ENCODE measurements at regions not wholly inside any gene's neighbourhood (a gene's known extent, or its start where the extent isn't known, plus 50 kb on each side); places are given as distances from the start of the nearest gene placed in this dataset.

DNA sequence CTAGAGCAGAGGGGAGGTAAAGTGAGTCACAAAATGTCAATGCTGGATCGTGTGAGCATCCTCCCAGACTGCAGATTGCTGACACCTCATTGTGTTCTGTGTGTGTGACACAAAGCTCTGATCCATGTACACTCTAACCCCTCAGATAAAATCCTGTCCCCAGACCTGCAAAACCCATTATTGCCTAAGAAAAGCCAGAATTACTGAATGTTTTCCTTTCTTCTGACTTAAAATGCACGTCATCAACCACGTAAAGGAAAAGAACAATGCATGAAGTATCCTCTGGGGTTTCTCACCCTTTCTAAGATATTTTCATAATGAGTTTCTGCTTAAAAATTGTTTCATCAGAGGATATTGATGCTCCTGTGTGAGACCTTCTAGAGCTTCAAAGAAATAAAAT lies 218.0 kb upstream of the PREP start:
- intact Hi-C loops (cut with DNase I) = no loop called here
- no peak for DNase-seq

DNA sequence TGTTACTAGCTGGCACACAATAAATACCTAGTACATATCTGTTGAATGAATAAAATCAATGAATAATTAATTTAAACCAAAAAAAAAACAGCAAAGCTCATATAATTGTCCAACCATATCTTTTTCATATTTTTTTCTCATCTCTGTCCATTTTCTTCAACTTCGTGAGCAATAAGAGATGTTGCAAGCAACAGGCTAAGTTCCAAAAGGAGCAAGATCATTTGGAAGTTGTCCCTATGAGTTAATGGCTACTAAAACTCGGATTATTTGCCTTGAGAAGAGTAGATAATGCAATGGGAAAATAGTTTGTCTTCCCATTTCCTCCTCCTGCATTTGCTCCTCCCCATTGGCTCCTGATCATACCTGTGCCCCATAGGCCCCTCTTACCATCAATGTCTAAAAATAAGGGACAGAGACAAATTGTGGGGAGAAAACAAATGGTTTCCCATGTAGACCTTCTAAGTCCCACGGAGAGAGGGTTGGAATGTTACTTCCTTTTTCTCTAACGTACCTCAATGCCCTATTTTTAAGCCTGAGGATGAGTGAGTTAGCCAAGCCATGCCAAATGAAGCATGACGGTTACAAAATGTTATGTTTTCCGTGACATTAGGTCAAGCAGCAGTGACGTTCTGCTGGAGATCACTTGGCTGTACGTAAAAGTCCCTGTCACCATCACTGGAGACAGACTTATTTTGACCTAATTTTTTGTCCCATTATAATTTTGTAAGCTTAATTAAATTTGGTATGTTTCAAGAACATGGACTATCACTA lies 217.3 kb upstream of the PREP start:
- intact Hi-C loops (cut with DNase I) = no loop called here
- DNase-seq = no peak

DNA sequence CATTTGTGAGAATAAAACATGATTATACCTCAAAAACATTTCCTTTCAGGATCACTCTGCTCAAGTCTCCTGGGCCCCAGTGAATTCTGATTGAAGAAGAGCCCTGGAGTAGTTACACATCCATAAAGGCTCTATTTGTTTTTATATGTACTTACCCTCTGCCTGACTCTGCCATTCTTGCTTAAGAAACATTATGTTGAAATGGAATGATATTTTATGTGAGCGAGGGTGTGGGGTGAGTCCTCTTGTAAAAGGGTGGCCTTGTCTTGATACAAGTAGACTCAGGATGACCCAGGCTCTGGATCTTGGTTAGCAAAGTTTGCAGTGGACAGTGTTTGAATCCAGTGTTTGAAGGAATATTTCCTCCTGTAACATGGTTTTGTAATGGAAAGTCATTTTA lies 215.4 kb upstream of the PREP start:
- intact Hi-C loops (cut with DNase I) = no loop called here
- no peak for DNase-seq

DNA sequence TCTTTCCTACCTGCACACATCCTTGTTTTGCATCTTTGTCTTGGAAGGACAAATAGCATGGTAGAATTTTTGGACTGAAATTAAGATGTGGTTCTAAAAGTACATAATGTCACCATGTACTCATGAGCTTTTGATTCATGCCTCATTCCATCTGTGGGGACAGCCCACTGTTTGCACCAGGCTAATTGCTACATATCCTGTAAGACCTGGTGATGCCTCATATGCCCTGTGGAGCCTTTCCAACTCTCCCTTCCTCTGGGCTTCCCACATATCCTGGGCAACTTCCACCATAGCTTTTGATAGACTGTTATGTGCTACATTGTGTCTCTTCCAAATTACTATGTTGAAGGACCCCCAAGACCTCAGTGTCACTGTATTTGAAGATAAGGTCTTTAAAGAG lies 213.6 kb upstream of the PREP start:
- DNase-seq = no peak
- intact Hi-C loops (cut with DNase I) = no loop called here

DNA sequence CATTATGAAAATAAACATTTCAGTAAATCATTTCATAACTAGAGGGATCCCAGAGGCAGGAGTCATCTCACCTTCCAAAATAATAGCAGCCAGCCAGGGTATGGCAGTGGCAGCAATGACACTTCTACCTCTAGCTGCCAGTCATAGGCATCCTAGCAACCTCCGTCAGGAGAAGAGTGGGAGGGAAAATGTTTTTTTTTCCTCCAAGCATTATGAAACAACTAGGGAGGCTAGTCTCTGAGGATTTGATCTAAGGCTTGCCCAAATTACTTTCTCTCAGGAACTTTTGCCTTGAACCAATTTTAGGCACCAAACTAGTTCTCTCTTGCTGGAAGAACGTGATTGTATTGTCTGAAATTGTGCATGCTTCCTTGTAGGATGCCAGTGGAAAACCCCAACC lies 208.7 kb upstream of the PREP start:
- intact Hi-C loops (cut with DNase I) = no loop called here
- peak in 19 of 42 donors; percentile 3 to 63 (median 22) for DNase-seq

DNA sequence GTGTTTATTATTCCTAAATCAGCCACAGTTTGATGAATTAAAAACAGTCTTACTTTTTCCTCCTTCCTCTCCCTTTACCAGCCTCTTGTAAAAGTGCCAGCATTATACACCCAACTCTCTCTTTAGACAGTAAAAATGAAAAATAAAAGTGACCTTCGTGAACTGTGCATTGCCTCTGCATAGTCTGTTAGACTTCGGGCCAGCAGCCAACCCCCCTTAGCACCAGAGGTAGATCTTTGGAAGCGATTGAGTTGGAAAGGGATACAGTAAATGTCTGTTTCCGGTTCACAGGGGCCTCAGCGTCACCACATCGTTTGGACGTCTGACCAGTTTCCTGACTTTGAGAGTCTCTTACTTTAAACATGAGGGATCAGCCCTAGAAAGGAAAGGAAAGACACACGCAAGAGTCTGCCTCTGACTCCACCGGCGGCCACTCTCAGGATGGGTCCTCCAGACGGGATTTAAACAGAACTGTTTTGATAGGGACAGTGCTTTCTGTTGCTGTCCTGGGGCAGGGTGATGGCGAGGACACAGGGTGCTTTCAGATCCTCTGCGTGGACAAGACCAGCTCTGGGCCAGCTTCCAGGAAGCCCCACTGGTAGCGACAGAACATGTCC lies 206.6 kb upstream of the PREP start:
- intact Hi-C loops (cut with DNase I) = no loop called here
- peak in 29 of 42 donors; percentile 3 to 56 (median 20) for DNase-seq

DNA sequence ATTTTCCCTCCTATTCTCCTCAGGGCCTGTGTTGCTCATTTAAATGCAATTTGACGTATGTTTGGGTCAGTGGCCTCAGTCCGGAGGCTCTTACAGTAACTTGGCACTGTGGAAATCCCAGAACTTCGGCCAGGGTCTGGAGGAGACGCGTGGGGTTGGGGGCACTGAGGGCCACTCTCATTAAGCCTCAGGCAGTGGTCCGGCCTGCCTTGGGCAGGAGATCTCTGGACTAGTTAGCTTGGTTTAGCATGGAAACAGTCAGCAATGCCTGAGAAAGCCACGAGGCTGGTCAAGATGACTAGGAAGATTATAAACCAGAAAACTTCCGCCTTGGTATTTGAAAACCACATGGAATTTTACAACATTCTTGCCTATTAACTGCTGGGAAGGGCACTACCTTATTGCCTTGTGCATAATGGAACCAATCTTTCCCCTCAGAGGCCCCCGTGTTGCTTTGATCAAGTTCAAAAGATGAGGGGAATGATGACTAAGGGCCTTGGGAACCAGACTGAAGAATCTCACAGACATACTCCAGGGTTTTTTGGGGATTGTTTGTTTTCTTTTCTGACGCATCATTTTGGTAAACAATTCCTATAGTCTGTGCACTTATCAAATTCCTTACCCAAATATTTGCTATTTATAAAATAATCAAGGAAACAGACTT lies 206.0 kb upstream of the PREP start:
- intact Hi-C loops (cut with DNase I) = no loop called here

DNA sequence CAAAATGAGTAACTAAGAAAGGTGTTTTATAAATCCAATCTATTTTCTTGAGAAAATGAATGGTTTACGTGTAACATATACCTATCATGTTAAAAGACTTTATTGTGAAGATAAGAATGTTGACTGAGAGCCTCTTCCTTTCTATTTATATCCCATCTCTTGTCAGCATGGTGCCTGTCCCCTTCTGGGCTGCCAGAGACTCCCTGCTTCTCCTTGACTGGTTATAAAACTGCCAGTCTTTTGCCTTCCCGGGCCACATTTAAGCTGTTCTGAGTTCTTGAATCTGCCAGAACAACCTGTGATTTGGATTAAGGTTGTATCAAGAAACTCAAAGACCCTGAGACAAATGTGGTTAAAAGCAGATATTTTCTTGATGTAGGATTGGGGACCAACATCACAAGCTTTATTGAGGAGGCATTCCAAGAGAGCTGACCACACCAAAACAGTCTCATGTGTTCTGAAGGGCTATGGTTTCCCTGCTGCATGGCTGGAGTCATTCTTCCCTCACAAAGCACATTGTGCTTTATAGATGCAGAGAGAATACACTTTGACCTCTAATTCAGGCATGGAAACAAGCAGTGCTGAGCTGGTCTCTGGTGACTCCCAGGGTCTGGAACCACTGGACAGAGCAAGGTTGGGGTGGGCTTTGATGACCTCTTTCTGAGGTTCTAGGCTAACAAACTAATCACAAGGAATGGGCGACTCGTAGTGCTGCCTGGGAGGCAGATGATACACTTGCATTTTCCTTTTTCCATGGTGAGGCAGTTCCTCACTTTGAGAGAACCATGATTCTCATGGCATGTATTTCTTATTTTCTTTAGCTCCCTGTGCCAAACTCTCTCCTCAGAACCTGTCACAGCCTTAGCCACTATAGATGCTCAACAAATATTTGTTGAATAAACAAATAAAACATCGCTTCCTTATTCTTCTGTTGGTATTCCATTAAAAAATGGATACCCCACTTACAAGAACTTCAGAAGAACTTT lies 205.0 kb upstream of the PREP start:
- intact Hi-C loops (cut with DNase I) = no loop called here
- no peak for DNase-seq

More for the DNA sequence above, 206.0 kb upstream of the PREP start:
- no peak for DNase-seq

DNA sequence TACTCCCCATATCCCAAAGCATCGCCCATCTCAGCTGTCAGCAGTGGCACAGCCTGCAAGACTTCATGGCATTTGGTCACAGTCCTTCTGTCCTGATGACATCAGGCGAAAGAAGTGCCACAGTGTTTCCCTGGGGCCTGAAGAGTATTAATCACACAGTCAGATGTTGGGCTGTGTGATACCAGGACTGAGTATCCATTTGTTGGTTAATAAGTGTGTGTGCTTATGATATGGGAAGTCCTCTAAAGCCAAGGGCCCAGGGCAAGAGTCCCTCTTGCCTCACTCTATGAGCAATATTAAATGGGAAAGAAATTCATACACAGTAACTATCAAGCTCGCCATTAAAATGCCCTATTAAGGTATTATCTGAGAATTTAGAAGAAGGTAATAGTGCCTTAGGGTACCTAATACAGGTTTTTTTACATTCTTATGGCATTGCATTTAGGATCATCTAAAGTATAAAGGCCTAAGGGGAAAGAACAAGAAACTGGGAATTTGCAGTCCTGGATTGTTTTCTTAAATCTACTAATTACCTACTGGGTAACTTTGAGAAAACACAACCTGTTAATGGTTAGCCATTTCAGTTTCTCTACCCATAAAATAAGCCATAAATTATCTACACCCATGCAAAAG lies 204.1 kb upstream of the PREP start:
- DNase-seq = no peak
- intact Hi-C loops (cut with DNase I) = no loop called here

DNA sequence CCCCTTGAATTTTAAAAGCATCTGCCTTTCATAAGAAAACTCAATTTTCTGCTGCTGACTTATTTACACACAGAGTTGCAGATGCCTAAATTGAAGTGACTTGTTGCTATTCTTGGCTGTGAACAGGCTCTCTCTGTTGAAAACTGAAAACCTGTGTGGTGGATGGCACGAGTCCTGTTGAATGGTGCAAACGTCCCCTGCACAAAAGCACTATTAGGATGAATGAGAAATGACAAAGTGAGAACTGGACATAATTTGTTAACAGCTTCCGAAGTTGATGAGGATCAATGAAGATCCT lies 201.7 kb upstream of the PREP start:
- DNase-seq = no peak
- intact Hi-C loops (cut with DNase I) = no loop called here

DNA sequence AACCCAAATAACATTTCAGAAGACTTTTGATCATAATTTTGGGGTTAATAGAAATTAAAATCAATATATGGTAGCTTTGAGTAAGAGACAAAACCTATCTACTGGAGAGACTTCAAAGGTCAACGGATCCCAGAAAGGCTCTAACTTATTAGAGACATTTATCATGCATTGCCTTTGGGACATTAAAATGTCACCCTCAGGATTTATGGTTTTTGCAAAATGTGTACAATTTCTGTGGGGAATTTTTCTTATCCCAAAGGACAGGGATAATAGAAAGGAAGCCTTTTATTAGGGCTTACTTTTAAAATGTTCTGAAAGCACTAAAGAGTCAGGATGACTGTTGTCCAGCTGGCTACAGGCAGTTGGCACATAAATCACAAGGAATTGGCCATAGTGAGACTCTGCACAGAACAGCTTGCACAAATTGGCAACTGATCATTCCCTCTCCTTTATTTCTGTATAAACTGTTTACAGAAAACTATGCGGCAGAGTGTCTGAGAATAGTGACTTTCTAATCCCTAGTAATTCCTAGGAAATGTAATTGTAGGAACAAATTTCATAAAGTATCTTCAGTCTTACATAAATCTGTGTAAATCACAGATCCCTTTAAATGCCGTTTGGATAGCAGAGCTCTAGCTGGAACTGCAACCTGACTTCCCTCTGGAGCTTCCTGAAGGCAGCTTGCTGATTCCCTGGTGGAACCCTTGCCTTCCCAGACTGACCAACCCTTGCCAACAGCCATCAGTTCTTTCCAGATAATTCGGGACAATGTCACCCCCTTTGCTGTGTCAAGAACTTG lies 201.1 kb upstream of the PREP start:
- DNase-seq = no peak

DNA sequence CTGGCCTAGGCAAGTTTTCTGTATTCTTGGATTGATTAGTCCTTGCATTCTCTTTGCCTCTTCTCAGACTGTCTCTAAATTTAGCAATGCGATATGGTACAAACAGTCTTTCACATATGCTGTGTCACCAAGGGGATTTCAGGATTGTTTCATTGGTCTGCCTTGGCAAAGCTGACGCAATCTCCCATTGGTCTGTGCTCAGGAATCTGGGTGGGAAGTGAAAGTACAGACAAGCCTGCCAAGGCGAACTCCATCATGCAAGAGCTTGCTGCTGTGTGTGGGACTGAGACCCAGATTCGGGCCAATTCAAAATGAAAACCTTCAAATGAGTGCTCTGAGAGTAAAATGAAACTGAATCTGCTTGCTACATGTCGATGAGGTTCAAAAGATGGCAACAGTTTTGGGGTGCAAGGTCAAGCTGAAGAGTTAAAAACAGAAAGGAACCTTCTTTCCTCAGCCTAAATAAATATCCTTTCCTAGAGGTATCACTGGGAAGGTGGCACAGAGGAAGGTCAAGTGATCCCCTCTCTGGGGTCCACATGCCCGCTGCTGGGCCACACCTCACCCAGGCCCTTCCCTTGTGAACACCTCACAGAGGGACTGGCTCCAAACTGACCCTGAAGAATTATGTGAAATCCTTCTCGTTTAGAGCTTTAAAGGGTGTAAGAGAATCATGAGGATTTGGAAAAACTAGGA lies 198.8 kb upstream of the PREP start:
- peak in 37 of 42 donors; percentile 7 to 86 (median 44) for DNase-seq
- intact Hi-C loops (cut with DNase I) = no loop called here

More for the DNA sequence above, 201.1 kb upstream of the PREP start:
- intact Hi-C loops (cut with DNase I) = no loop called here

DNA sequence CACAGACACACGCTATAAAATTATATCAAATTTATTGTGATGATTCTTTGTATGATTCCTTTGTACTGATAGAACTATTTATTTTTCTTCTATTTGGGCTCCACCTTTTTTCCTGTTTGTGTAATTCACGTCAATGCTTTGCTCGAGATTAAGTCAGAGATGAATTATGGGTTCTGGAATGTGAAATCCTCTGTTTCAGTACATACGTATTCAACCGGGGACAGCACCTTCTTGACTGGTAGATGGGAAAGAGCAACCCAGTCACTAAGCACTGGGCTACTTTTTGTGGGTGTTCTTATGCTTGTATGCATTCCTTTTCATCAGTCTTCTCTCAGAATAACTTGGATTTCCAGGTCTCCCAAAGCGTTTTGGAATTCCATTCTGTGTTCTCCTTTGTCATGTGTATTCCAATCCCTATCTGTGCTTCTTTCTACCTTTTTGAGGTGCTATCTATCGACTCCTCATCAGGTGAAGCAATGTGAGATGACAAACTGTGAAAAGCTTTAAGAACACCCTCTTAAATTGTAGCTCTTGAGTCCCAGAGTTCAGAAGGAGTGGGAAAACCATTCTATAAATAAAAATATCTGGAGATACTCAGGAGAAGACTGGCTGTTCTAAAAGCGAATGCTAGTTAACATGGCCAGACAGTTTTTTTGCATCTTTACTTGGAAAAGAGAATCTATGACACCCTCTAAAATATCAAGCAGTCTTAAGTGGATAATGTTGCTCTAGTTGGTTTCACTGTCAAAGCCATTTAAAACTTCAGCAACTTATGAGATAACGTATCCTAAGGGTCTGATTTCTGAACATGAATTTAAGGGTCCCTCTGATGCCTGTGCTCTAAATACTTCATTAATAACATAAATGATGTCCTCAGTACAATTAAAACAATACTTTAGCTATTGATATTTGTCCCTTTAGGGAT lies 197.7 kb upstream of the PREP start:
- intact Hi-C loops (cut with DNase I) = no loop called here

DNA sequence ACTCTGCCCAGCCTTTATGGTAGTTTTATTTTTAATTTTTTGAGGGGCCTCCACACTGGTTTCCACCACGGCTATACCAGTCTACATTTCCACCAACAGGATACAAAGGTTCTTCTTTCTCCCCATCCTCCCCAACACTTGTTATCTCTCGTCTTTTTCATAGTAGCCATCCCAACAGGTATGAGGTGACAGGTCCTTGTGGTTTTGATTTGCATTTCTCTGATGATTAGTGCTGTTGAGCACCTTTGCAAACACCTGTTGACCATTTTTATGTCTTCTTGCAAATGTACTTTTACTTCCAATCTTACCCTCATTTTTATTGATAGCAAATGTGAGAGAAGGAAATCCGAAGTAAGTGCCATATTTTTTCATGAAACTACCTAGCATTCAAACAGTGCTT lies 195.4 kb upstream of the PREP start:
- no peak for DNase-seq
- intact Hi-C loops (cut with DNase I) = no loop called here

More for the DNA sequence above, 197.7 kb upstream of the PREP start:
- no peak for DNase-seq

DNA sequence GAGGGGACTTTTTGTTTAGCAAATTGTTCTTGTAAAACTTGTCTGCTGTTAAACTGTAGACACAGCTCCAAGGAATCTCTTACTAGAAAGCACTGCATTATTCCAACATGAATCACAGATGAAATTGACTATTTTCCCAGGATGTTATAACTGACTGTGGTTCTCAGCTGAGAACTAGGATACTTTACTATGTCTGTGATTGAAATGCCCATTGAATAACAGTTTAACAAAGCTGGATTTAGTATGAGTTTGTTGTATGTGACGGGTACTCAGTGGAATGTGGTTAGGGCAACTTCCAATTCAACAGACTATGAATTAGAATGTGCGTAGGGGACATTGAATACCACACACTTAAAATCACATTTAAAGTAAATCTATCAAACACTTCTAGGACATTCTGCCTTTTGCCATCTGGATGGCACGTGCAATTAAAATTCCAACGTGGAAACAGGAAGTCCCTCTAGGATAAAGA lies 193.4 kb upstream of the PREP start:
- no peak for DNase-seq

DNA sequence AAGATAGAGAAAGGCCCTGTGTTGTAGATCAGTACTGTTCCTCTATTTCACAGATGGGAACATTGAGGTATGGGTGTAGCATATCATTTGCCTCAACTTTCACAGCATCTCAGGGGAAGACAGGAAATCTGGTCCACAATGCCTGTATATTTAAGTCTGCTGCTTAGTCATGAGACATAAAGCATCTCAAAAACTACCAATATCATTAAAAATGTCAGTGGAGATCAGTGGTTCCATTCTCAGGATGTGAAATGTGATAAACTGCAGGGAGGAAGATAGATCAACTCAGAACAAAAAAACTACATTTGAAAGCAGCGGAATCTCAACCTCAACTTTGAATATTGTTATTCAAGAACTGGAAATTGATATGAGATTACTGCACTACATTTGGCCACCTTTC lies 192.9 kb upstream of the PREP start:
- intact Hi-C loops (cut with DNase I) = no loop called here
- DNase-seq = no peak

More for the DNA sequence above, 193.4 kb upstream of the PREP start:
- intact Hi-C loops (cut with DNase I) = no loop called here

Data from head of caudate nucleus (tissue), 42 donors.